GM18873 (cell line): ENCODE measurements at regions not wholly inside any gene's neighbourhood (a gene's known extent, or its start where the extent isn't known, plus 50 kb on each side); places are given as distances from the start of the nearest gene placed in this dataset.

Experiments
- ATAC-seq: cut with Tn5 transposase; IDR thresholded peaks from one replicate; pipeline ENCODE4 v1.9.1; 2021; ENCODE audit warnings: mild to moderate bottlenecking, moderate library complexity, moderate number of reproducible peaks; ENCODE audit not compliant: unreplicated experiment, low FRiP score

- ATAC-seq, result no peak
These were observed 900.4 kb upstream of the CDH2 start for GRCh38 chr18:29077344-29077743.

GRCh38 chr18:29076645-29077044, 899.7 kb upstream of the CDH2 start:
- ATAC-seq, result no peak

- ATAC-seq, result no peak
These were observed 897.2 kb upstream of the CDH2 start for GRCh38 chr18:29074147-29074546.

GRCh38 chr18:29071869-29072268, 894.9 kb upstream of the CDH2 start:
- ATAC-seq, result no peak

- no peak for ATAC-seq
These were observed 886.4 kb upstream of the CDH2 start for GRCh38 chr18:29063346-29063745.

- ATAC-seq, result no peak
These were observed 886.0 kb upstream of the CDH2 start for GRCh38 chr18:29062921-29063320.

- no peak for ATAC-seq
These were observed 883.4 kb upstream of the CDH2 start for GRCh38 chr18:29060349-29060748.

- no peak for ATAC-seq
These were observed 880.8 kb upstream of the CDH2 start for GRCh38 chr18:29057703-29058102.

- no peak for ATAC-seq
These were observed 879.9 kb upstream of the CDH2 start for GRCh38 chr18:29056800-29057199.

- no peak for ATAC-seq
These were observed 865.0 kb upstream of the CDH2 start for GRCh38 chr18:29041976-29042375.

GRCh38 chr18:29034113-29034856, 857.4 kb upstream of the CDH2 start:
- no peak for ATAC-seq

- ATAC-seq, result no peak
These were observed 851.6 kb upstream of the CDH2 start for GRCh38 chr18:29028560-29028959.

- ATAC-seq, result no peak
These were observed 842.0 kb upstream of the CDH2 start for GRCh38 chr18:29018976-29019375.

GRCh38 chr18:29012883-29013465, 836.0 kb upstream of the CDH2 start:
- ATAC-seq, result no peak

GRCh38 chr18:29012364-29012763, 835.4 kb upstream of the CDH2 start:
- ATAC-seq, result no peak

- no peak for ATAC-seq
These were observed 832.4 kb upstream of the CDH2 start for GRCh38 chr18:29009250-29009803.

- ATAC-seq, result no peak
These were observed 831.9 kb upstream of the CDH2 start for GRCh38 chr18:29008809-29009208.

GRCh38 chr18:29007986-29008654, 831.2 kb upstream of the CDH2 start:
- no peak for ATAC-seq

GRCh38 chr18:29004921-29005320, 828.0 kb upstream of the CDH2 start:
- no peak for ATAC-seq

GRCh38 chr18:29003194-29003593, 826.3 kb upstream of the CDH2 start:
- ATAC-seq, result no peak

- no peak for ATAC-seq
These were observed 825.8 kb upstream of the CDH2 start for GRCh38 chr18:29002747-29003146.
